ENCODE measurements at regions not wholly inside any gene's neighbourhood (a gene's known extent, or its start where the extent isn't known, plus 50 kb on each side); places are given as distances from the start of the nearest gene placed in this dataset.

- H3K4me3 ChIP-seq (ENCODE audit: low read depth, low read length): no peak overlapping the region
- TF ChIP-seq, protein P1, sequence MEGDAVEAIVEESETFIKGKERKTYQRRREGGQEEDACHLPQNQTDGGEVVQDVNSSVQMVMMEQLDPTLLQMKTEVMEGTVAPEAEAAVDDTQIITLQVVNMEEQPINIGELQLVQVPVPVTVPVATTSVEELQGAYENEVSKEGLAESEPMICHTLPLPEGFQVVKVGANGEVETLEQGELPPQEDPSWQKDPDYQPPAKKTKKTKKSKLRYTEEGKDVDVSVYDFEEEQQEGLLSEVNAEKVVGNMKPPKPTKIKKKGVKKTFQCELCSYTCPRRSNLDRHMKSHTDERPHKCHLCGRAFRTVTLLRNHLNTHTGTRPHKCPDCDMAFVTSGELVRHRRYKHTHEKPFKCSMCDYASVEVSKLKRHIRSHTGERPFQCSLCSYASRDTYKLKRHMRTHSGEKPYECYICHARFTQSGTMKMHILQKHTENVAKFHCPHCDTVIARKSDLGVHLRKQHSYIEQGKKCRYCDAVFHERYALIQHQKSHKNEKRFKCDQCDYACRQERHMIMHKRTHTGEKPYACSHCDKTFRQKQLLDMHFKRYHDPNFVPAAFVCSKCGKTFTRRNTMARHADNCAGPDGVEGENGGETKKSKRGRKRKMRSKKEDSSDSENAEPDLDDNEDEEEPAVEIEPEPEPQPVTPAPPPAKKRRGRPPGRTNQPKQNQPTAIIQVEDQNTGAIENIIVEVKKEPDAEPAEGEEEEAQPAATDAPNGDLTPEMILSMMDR (IDR thresholded peaks at IDR 0.05; ENCODE audit: control insufficient read depth, extremely low read depth, insufficient read depth): no peak
- no peak for DNase-seq (ENCODE audit: low read depth)
Observed at GRCh38 chr5:166431456-166431855, 1860.0 kb upstream of the WWC1 start.

DNA sequence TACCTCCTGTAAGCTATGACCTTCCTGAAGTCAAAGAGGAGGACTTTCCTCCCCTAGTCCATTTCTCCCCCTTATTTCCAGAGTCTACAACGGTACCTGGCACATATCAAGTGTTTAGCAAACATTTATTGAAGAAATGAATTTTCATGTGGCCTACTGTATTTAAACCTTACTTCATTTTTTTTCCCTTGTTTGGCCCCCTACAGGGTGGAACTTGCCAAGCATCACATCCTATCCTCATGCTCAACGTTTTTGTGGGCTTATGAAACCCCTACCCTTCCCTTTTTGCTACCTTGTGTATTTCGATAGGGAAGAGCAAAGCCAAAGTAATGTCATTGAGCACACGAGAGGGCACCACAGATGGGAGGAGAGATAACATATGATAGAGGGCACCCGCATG lies 1857.8 kb upstream of the WWC1 start:
- TF ChIP-seq, protein P1 (IDR thresholded peaks at IDR 0.05; ENCODE audit: control insufficient read depth, extremely low read depth, insufficient read depth): no peak
- DNase-seq (ENCODE audit: low read depth): no peak
- no peak overlapping the region for H3K4me3 ChIP-seq (ENCODE audit: low read depth, low read length)

DNA sequence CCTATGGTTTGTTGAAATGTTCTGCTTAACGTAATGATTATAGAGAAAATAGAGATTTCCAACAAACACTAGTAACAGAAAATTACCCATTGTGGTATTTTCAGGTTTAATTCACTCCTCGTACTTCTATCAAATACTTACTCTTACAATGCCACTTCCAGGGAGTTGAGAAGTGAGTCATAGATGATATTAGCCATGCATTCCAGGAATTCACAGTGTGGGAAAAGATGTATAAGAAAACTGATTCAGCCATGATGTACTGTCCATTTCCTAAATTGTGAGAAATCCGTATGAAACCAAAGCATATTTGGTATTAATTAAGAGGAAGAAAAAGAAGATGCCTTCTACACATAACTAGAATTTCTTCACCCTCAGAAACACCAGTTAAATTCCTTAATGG lies 1854.6 kb upstream of the WWC1 start:
- no peak for DNase-seq (ENCODE audit: low read depth)

DNA sequence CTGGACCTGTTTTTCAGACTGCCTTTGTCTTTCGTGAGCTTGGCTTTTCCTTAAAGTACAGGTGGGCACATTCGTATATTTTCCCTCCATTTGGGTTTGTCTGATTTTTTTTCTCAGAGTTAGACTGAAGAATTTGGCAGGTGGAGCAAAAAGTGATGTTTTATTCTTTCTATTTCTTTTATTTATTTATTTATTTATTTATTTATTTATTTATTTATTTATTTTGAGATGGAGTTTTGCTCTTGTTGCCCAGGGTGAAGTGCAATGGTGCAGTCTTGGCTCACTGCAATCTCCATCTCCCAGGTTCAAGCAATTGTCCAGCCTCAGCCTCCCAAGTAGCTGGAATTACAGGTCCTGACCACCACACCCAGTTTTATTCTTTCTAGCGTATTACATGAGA lies 1805.1 kb upstream of the WWC1 start:
- DNase-seq (ENCODE audit: low read depth): no peak
- TF ChIP-seq, protein P1 (IDR thresholded peaks at IDR 0.05; ENCODE audit: control insufficient read depth, extremely low read depth, insufficient read depth): no peak

More for the DNA sequence above, 1854.6 kb upstream of the WWC1 start:
- TF ChIP-seq, protein P1 (IDR thresholded peaks at IDR 0.05; ENCODE audit: control insufficient read depth, extremely low read depth, insufficient read depth): no peak
- H3K4me3 ChIP-seq (ENCODE audit: low read depth, low read length): no peak overlapping the region

GRCh38 chr5:166488560-166488959 lies 1802.9 kb upstream of the WWC1 start:
- DNase-seq (ENCODE audit: low read depth): no peak
- TF ChIP-seq, protein P1 (IDR thresholded peaks at IDR 0.05; ENCODE audit: control insufficient read depth, extremely low read depth, insufficient read depth): no peak
- H3K4me3 ChIP-seq (ENCODE audit: low read depth, low read length): no peak overlapping the region

More for the DNA sequence above, 1805.1 kb upstream of the WWC1 start:
- H3K4me3 ChIP-seq (ENCODE audit: low read depth, low read length): no peak overlapping the region

- no peak overlapping the region for H3K4me3 ChIP-seq (ENCODE audit: low read depth, low read length)
- no peak for DNase-seq (ENCODE audit: low read depth)
- TF ChIP-seq, protein P1 (IDR thresholded peaks at IDR 0.05; ENCODE audit: control insufficient read depth, extremely low read depth, insufficient read depth): no peak
Observed at GRCh38 chr5:166493040-166493439, 1798.4 kb upstream of the WWC1 start.

- TF ChIP-seq, protein P1 (IDR thresholded peaks at IDR 0.05; ENCODE audit: control insufficient read depth, extremely low read depth, insufficient read depth): no peak
- no peak overlapping the region for H3K4me3 ChIP-seq (ENCODE audit: low read depth, low read length)
- DNase-seq (ENCODE audit: low read depth): no peak
Observed at GRCh38 chr5:166493612-166494011, 1797.8 kb upstream of the WWC1 start.

Data from LNCaP clone FGC (cell line).